ENCODE measurements at regions not wholly inside any gene's neighbourhood (a gene's known extent, or its start where the extent isn't known, plus 50 kb on each side); places are given as distances from the start of the nearest gene placed in this dataset.

DNA sequence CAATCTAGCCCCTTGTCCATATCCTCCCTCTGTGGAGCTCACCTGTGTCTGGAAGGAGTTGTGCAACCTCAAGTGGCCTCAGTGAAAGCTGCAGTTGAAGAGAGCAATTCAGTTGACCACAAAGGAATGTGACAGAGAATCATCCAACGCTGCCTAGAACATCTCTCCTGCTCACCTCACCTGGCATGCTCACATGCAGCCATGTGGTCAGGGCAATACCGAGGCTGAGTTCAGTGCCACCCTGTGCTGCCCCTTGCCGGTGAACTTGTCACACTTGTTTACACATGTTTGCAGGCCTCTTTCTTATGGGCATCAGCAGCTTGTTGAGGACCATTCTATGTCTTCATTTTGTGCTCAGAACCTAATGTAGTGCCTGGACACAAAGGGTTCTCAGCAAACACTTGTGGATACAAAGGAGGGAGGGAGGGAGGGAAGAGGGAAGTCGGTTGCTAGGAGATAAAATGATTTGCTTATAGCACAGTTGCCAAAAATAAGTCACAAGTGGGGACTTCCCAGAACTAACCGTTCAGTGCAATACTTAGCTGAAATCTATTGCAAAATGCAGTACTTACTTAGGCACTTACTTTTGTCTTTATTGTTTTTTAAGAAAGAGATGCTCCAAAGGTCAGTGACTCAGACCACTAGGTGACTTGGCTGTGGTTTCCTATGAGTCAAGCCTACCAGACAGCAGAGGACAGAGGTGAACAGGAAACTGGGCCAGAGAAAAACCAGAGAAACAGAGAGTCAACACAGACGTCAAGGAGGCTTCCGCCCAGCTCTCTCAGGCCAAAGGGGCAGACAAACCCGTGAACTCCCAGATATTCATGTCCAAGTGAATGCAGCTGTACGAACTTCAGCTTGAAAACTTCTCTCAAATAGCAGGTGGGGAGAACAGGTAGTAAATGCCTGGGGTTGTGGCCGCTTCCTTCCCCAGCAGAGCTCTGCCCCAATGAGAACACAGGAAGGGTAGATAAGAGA is 227.8 kb upstream of the CTNNB1 start:
- TF ChIP-seq TAF1 (IDR thresholded peaks at IDR 0.05; ENCODE audit: borderline replicate concordance, insufficient read depth, low read length) (no peak), POLR2AphosphoS5 (IDR thresholded peaks at IDR 0.05; ENCODE audit: low read depth, low read length) (no peak; the same call in 1 of the 2 replicates)
- TF ChIP-seq, protein P1, sequence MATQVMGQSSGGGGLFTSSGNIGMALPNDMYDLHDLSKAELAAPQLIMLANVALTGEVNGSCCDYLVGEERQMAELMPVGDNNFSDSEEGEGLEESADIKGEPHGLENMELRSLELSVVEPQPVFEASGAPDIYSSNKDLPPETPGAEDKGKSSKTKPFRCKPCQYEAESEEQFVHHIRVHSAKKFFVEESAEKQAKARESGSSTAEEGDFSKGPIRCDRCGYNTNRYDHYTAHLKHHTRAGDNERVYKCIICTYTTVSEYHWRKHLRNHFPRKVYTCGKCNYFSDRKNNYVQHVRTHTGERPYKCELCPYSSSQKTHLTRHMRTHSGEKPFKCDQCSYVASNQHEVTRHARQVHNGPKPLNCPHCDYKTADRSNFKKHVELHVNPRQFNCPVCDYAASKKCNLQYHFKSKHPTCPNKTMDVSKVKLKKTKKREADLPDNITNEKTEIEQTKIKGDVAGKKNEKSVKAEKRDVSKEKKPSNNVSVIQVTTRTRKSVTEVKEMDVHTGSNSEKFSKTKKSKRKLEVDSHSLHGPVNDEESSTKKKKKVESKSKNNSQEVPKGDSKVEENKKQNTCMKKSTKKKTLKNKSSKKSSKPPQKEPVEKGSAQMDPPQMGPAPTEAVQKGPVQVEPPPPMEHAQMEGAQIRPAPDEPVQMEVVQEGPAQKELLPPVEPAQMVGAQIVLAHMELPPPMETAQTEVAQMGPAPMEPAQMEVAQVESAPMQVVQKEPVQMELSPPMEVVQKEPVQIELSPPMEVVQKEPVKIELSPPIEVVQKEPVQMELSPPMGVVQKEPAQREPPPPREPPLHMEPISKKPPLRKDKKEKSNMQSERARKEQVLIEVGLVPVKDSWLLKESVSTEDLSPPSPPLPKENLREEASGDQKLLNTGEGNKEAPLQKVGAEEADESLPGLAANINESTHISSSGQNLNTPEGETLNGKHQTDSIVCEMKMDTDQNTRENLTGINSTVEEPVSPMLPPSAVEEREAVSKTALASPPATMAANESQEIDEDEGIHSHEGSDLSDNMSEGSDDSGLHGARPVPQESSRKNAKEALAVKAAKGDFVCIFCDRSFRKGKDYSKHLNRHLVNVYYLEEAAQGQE (IDR thresholded peaks at IDR 0.05; ENCODE audit: insufficient read depth in 1 of 2, low read depth in 2 of 2, low read length in 2 of 2) = no peak

All from PFSK-1 (cell line).